Testis (tissue), 2 donors: ENCODE measurements at regions not wholly inside any gene's neighbourhood (a gene's known extent, or its start where the extent isn't known, plus 50 kb on each side); places are given as distances from the start of the nearest gene placed in this dataset.

Experiments
- CTCF ChIP-seq, 3 experiments: fragments of 450-650 bp in 2 of 3; fragments of 200-600 bp in 1 of 3; sonication (generic) in 1 of 3; IDR thresholded peaks; one replicate each; pipeline ENCODE4 v1.5.1; 2016 to 2019; ENCODE audit warnings: antibody characterized with exemption in 3 of 3, mild to moderate bottlenecking in 2 of 3, moderate library complexity in 1 of 3
- POLR2A ChIP-seq: fragments of 450-650 bp; IDR thresholded peaks from one replicate; pipeline ENCODE4 v1.6.1; 2017; ENCODE audit warnings: antibody characterized with exemption, mild to moderate bottlenecking, moderate library complexity

DNA sequence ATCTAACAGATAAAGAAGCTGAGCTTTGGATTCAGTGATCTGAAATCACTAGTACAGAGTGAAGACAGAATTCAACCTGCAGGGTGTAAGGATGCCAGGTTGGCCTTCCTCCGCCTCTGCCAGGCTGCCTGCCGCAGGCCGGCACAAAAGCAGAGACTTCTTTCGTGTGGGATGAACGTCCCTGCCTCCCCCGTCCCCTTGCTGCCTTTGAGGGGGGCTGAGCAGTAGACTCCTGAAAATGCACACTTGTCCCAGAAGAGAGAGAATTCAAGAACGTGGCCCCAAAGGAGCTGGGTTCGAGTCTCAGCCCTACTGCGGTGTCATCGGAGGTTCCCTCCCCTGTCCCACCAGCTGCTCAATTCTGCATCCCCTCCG lies 154.3 kb downstream of the BCL11B start:
- TF ChIP-seq CTCF (IDR thresholded peaks at IDR 0.05) (no peak), POLR2A (no peak)
